ENCODE measurements at regions not wholly inside any gene's neighbourhood (a gene's known extent, or its start where the extent isn't known, plus 50 kb on each side); places are given as distances from the start of the nearest gene placed in this dataset.

DNA sequence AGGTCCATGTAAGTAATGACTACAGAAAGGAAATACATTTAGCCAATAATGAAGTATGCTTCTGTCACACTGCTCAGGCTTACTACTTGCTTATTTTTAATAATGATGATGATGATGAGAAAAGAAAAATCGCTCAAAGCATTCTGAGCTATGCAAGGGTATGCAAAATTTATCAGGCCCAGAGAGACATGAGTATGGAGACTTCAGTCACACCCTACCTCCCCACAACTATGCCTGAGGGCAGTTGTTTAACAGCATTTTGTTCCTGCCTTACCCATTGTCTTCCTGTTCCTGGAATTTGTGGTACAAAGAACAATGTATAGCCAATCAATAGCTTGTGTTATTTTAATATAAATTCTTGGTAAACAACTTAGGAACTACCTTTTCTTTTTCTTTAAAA, 232.6 kb upstream of the ZBED5 start:
- H3K4me2 ChIP-seq (ENCODE audit: insufficient read depth, low read length), result no peak overlapping the region
- CTCF ChIA-PET, result no interaction called here
- POLR2A ChIA-PET, result no interaction called here

GRCh38 chr11:11089805-11090204, 232.0 kb upstream of the ZBED5 start:
- BruUV-seq (replicated peaks), result no TSS peak
- Histone ChIP-seq H3K27me3 (ENCODE audit: control insufficient read depth in 2 of 2, insufficient read depth in 2 of 2, low read length in 2 of 2) (peaks cover 0 to 3% of the 10 kb centered on the region in 2 experiments), H3K36me3 (ENCODE audit: control insufficient read depth in 2 of 2, extremely low read depth in 1 of 2, insufficient read depth in 2 of 2, low read length in 2 of 2) (no peaks in the 10 kb centered on the region), H2AFZ (ENCODE audit: low read depth, low read length) (no peak overlapping the region), H3K79me2 (ENCODE audit: control insufficient read depth, insufficient read depth, low read length) (no peaks in the 10 kb centered on the region), H3K4me3 (replicated peaks in 1 of 3; ENCODE audit: insufficient read depth in 1 of 3, low read depth in 1 of 3, low read length in 3 of 3) (no peak overlapping the region), H3K27ac (ENCODE audit: insufficient read depth, low read depth, low read length) (no peak overlapping the region), H3K9ac (replicated peaks; ENCODE audit: extremely low read depth, insufficient read depth, low read length) (no peak overlapping the region), H3K9me1 (replicated peaks; ENCODE audit: control insufficient read depth, extremely low read depth, insufficient read depth, low read length) (no peaks in the 10 kb centered on the region), H3K9me3 (replicated peaks; ENCODE audit: control insufficient read depth, insufficient read depth, low read length) (no peaks in the 10 kb centered on the region), H4K20me1 (replicated peaks; ENCODE audit: control insufficient read depth, extremely low read depth, insufficient read depth, low read length) (no peaks in the 10 kb centered on the region), H3K4me2 (ENCODE audit: insufficient read depth, low read length) (no peak overlapping the region), H3K4me1 (ENCODE audit: control insufficient read depth, extremely low read depth, insufficient read depth, low read length) (no peaks in the 10 kb centered on the region)
- DNase-seq (ENCODE audit: low read depth, low spot score), result no peak
- intact Hi-C loops (cut with micrococcal nuclease) (no loop called here), dilution Hi-C loops (cut with MboI; ENCODE audit: extremely low pct_ligation_motif_present, low sequenced_read_pairs) (no loop called here)
- TF ChIP-seq JUN (IDR thresholded peaks at IDR 0.05; ENCODE audit: borderline replicate concordance, insufficient read depth, insufficient read length, low read depth), result no peak
- TF ChIP-seq MYC (IDR thresholded peaks at IDR 0.05; ENCODE audit: low read depth, low read length), result no peak
- TF ChIP-seq EZH2 (IDR thresholded peaks at IDR 0.05; ENCODE audit: borderline replicate concordance, low read depth, low read length, severe bottlenecking), result no peak
- no peak for TF ChIP-seq CTCF (IDR thresholded peaks at IDR 0.05; ENCODE audit: extremely low read depth in 1 of 2, insufficient read depth in 1 of 2, low read depth in 1 of 2, low read length in 2 of 2)
- TF ChIP-seq FOS (IDR thresholded peaks at IDR 0.05; ENCODE audit: borderline replicate concordance, insufficient read depth, low read length), result no peak
- no peak for TF ChIP-seq POLR2A (IDR thresholded peaks at IDR 0.05; ENCODE audit: low read depth, low read length)
- TF ChIP-seq GATA2 (IDR thresholded peaks at IDR 0.05; ENCODE audit: insufficient read depth, insufficient read length, low read depth, low read length), result no peak
- TF ChIP-seq MAX (IDR thresholded peaks at IDR 0.05; ENCODE audit: insufficient read depth, insufficient read length), result no peak
- TF ChIP-seq POLR2AphosphoS5 (IDR thresholded peaks at IDR 0.05; ENCODE audit: insufficient read depth, low read depth, low read length), result no peak
- CTCF ChIA-PET, result no interaction called here
- POLR2A ChIA-PET, result no interaction called here
- FAIRE-seq, result no peak

More for the DNA sequence above, 232.6 kb upstream of the ZBED5 start:
- no TSS peak for BruUV-seq (replicated peaks)
- Histone ChIP-seq H3K4me1 (ENCODE audit: control insufficient read depth, extremely low read depth, insufficient read depth, low read length) (no peaks in the 10 kb centered on the region), H3K9me1 (replicated peaks; ENCODE audit: control insufficient read depth, extremely low read depth, insufficient read depth, low read length) (no peaks in the 10 kb centered on the region), H2AFZ (ENCODE audit: low read depth, low read length) (no peak overlapping the region), H3K9ac (replicated peaks; ENCODE audit: extremely low read depth, insufficient read depth, low read length) (no peak overlapping the region), H3K9me3 (replicated peaks; ENCODE audit: control insufficient read depth, insufficient read depth, low read length) (no peaks in the 10 kb centered on the region), H3K27me3 (ENCODE audit: control insufficient read depth in 2 of 2, insufficient read depth in 2 of 2, low read length in 2 of 2) (no peaks in the 10 kb centered on the region), H3K36me3 (ENCODE audit: control insufficient read depth in 2 of 2, extremely low read depth in 1 of 2, insufficient read depth in 2 of 2, low read length in 2 of 2) (no peaks in the 10 kb centered on the region), H4K20me1 (replicated peaks; ENCODE audit: control insufficient read depth, extremely low read depth, insufficient read depth, low read length) (no peaks in the 10 kb centered on the region), H3K79me2 (ENCODE audit: control insufficient read depth, insufficient read depth, low read length) (no peaks in the 10 kb centered on the region), H3K4me3 (replicated peaks in 1 of 3; ENCODE audit: insufficient read depth in 1 of 3, low read depth in 1 of 3, low read length in 3 of 3) (no peak overlapping the region), H3K27ac (ENCODE audit: insufficient read depth, low read depth, low read length) (no peak overlapping the region)
- TF ChIP-seq MAX (IDR thresholded peaks at IDR 0.05; ENCODE audit: insufficient read depth, insufficient read length), result no peak
- no peak for TF ChIP-seq FOS (IDR thresholded peaks at IDR 0.05; ENCODE audit: borderline replicate concordance, insufficient read depth, low read length)
- no peak for TF ChIP-seq JUN (IDR thresholded peaks at IDR 0.05; ENCODE audit: borderline replicate concordance, insufficient read depth, insufficient read length, low read depth)
- TF ChIP-seq POLR2AphosphoS5 (IDR thresholded peaks at IDR 0.05; ENCODE audit: insufficient read depth, low read depth, low read length), result no peak
- no peak for TF ChIP-seq POLR2A (IDR thresholded peaks at IDR 0.05; ENCODE audit: low read depth, low read length)
- no peak for TF ChIP-seq MYC (IDR thresholded peaks at IDR 0.05; ENCODE audit: low read depth, low read length)
- TF ChIP-seq GATA2 (IDR thresholded peaks at IDR 0.05; ENCODE audit: insufficient read depth, insufficient read length, low read depth, low read length), result no peak
- dilution Hi-C loops (cut with MboI; ENCODE audit: extremely low pct_ligation_motif_present, low sequenced_read_pairs) (no loop called here), intact Hi-C loops (cut with micrococcal nuclease) (no loop called here)
- DNase-seq (ENCODE audit: low read depth, low spot score), result no peak
- no peak for FAIRE-seq
